ENCODE measurements at regions not wholly inside any gene's neighbourhood (a gene's known extent, or its start where the extent isn't known, plus 50 kb on each side); places are given as distances from the start of the nearest gene placed in this dataset.

DNA sequence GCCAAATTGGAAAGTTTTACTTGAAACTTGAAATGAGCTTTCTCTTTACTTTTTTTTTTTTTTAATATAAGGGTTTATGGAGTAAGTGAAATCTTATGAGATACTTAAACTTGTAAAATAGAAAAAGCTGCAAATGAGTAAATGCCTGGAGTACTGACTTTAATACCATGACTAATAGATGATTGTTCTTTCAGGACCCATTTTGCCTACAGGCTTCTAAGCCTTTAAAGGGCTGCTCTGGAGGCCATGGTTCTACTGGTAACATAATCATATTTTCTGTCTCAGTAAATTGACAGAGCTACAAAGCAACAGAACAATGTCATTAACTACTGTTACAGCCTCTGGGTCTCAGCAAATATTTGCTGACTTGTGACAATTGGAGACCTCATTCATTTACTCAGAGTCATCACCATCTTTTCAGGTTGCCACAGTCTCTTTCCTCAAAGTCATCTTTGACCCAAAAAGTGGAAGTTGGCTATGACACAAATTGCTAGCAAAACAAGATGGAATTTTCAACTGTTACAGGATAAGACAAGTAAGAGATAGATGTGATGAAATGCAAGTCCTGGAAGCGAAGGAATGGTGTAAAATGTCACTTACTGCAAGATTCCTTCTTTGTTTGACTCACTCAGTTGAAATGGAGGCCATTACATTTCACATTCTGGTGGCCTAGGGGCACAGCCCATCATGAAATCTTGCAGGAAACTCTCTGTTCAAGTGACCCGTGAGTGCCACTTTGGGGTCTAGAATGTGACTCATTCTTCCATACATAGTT is 132.7 kb downstream of the BTC start:
- intact Hi-C loops (cut with DNase I; ENCODE audit: low total_unique reads) = no loop called here
- no peaks in the 10 kb centered on the region for H3K27me3 ChIP-seq

DNA sequence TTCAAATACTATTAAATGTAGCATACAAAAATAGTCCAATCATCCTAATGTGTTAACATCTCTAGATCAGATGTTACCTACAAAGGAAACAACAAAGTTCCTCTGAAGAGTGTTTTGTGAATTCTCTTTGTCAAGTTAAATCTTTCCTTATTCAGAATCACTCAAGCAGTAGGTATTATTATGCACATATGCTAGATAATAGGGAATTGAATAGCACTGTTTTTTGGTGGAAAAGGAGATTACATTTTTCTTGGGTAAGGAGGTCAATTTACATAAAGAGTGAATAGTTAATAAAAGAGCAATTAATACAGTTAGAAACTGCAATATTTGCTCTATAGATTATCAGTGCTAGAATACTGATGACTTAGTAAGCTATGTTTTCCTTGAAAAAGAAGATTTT is 130.7 kb downstream of the BTC start:
- Histone ChIP-seq H3K27me3 (no peaks in the 10 kb centered on the region), H3K27ac (no peak overlapping the region), H3K4me1 (no peaks in the 10 kb centered on the region), H3K9me3 (no peaks in the 10 kb centered on the region), H3K36me3 (ENCODE audit: low read depth, missing control alignments) (no peaks in the 10 kb centered on the region), H3K4me3 (no peak overlapping the region)
- TF ChIP-seq, protein P1, sequence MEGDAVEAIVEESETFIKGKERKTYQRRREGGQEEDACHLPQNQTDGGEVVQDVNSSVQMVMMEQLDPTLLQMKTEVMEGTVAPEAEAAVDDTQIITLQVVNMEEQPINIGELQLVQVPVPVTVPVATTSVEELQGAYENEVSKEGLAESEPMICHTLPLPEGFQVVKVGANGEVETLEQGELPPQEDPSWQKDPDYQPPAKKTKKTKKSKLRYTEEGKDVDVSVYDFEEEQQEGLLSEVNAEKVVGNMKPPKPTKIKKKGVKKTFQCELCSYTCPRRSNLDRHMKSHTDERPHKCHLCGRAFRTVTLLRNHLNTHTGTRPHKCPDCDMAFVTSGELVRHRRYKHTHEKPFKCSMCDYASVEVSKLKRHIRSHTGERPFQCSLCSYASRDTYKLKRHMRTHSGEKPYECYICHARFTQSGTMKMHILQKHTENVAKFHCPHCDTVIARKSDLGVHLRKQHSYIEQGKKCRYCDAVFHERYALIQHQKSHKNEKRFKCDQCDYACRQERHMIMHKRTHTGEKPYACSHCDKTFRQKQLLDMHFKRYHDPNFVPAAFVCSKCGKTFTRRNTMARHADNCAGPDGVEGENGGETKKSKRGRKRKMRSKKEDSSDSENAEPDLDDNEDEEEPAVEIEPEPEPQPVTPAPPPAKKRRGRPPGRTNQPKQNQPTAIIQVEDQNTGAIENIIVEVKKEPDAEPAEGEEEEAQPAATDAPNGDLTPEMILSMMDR (IDR thresholded peaks at IDR 0.05) = no peak
- no peak for TF ChIP-seq POLR2A (IDR thresholded peaks at IDR 0.05)
- no peak for DNase-seq
- intact Hi-C loops (cut with DNase I; ENCODE audit: low total_unique reads) = no loop called here

More for the DNA sequence above, 132.7 kb downstream of the BTC start:
- DNase-seq = no peak
- Histone ChIP-seq H3K4me3 (no peak overlapping the region), H3K27ac (no peak overlapping the region), H3K4me1 (no peaks in the 10 kb centered on the region), H3K9me3 (no peaks in the 10 kb centered on the region), H3K36me3 (ENCODE audit: low read depth, missing control alignments) (no peaks in the 10 kb centered on the region)
- 85 to 95% methylated on average over 2 of the region's 2 CpGs for WGBS, 2 donors
- TF ChIP-seq, protein P1 (IDR thresholded peaks at IDR 0.05) = no peak
- no peak for TF ChIP-seq POLR2A (IDR thresholded peaks at IDR 0.05)

GRCh38 chr4:74665346-74665745 is 129.0 kb downstream of the BTC start:
- no peak overlapping the region for H3K27ac ChIP-seq
- no peak overlapping the region for H3K4me3 ChIP-seq
- H3K9me3 ChIP-seq = no peaks in the 10 kb centered on the region
- intact Hi-C loops (cut with DNase I; ENCODE audit: low total_unique reads) = no loop called here
- no peaks in the 10 kb centered on the region for H3K36me3 ChIP-seq (ENCODE audit: low read depth, missing control alignments)
- DNase-seq = no peak
- no peaks in the 10 kb centered on the region for H3K4me1 ChIP-seq
- TF ChIP-seq, protein P1 (IDR thresholded peaks at IDR 0.05) = no peak
- TF ChIP-seq POLR2A (IDR thresholded peaks at IDR 0.05) = no peak
- WGBS, 2 donors = 77 to 80% methylated on average over 4 of the region's 4 CpGs
- H3K27me3 ChIP-seq = no peaks in the 10 kb centered on the region

GRCh38 chr4:74665876-74666275 is 128.4 kb downstream of the BTC start:
- H3K9me3 ChIP-seq = no peaks in the 10 kb centered on the region
- intact Hi-C loops (cut with DNase I; ENCODE audit: low total_unique reads) = no loop called here
- no peak for DNase-seq
- TF ChIP-seq, protein P1 (IDR thresholded peaks at IDR 0.05) = no peak
- no peak for TF ChIP-seq POLR2A (IDR thresholded peaks at IDR 0.05)
- no peaks in the 10 kb centered on the region for H3K4me1 ChIP-seq
- WGBS, 2 donors = 86 to 91% methylated on average over 3 of the region's 3 CpGs
- no peak overlapping the region for H3K27ac ChIP-seq
- H3K4me3 ChIP-seq = no peak overlapping the region
- H3K27me3 ChIP-seq = no peaks in the 10 kb centered on the region
- H3K36me3 ChIP-seq (ENCODE audit: low read depth, missing control alignments) = no peaks in the 10 kb centered on the region

GRCh38 chr4:74667438-74667837 is 126.9 kb downstream of the BTC start:
- Histone ChIP-seq H3K9me3 (no peaks in the 10 kb centered on the region), H3K27me3 (no peaks in the 10 kb centered on the region), H3K4me1 (no peaks in the 10 kb centered on the region), H3K36me3 (ENCODE audit: low read depth, missing control alignments) (no peaks in the 10 kb centered on the region), H3K27ac (no peak overlapping the region), H3K4me3 (no peak overlapping the region)
- DNase-seq = no peak
- TF ChIP-seq POLR2A (IDR thresholded peaks at IDR 0.05) = no peak
- TF ChIP-seq, protein P1 (IDR thresholded peaks at IDR 0.05) = no peak
- intact Hi-C loops (cut with DNase I; ENCODE audit: low total_unique reads) = no loop called here
